ENCODE measurements at regions not wholly inside any gene's neighbourhood (a gene's known extent, or its start where the extent isn't known, plus 50 kb on each side); places are given as distances from the start of the nearest gene placed in this dataset.

GRCh38 chr17:70405492-70406220, 236.3 kb downstream of the KCNJ2 start:
- TF ChIP-seq, protein P1, sequence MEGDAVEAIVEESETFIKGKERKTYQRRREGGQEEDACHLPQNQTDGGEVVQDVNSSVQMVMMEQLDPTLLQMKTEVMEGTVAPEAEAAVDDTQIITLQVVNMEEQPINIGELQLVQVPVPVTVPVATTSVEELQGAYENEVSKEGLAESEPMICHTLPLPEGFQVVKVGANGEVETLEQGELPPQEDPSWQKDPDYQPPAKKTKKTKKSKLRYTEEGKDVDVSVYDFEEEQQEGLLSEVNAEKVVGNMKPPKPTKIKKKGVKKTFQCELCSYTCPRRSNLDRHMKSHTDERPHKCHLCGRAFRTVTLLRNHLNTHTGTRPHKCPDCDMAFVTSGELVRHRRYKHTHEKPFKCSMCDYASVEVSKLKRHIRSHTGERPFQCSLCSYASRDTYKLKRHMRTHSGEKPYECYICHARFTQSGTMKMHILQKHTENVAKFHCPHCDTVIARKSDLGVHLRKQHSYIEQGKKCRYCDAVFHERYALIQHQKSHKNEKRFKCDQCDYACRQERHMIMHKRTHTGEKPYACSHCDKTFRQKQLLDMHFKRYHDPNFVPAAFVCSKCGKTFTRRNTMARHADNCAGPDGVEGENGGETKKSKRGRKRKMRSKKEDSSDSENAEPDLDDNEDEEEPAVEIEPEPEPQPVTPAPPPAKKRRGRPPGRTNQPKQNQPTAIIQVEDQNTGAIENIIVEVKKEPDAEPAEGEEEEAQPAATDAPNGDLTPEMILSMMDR (IDR thresholded peaks at IDR 0.05; ENCODE audit: unreplicated experiment) = no peak

DNA sequence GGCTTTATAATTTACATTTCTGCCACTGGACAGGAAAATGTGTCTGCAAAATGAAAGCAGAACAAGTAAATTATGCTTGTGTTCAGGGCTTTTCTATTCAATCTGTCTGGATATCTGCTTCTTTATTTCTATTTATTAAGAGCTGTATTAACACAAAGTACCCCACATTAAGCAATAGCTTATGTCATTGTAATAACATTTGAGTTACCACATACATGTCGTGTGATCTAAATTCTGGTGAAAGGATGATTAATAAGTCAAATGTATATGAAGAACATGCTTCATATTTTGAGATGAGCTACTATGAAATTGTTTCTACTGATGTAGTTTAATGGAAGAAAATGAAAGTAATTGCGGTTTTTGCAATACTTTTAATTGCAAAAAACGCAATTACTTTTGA, 238.2 kb downstream of the KCNJ2 start:
- CTCF ChIA-PET = no interaction called here
- TF ChIP-seq, protein P1 (IDR thresholded peaks at IDR 0.05; ENCODE audit: unreplicated experiment) = no peak
- intact Hi-C loops (cut with micrococcal nuclease; ENCODE audit: unreplicated experiment) = no loop called here
- H3K9me3 Mint-ChIP-seq (ENCODE audit: low read depth, unreplicated experiment) = peaks cover 7% of the 10 kb centered on the region
- no peak overlapping the region for H3K27ac Mint-ChIP-seq (ENCODE audit: unreplicated experiment)
- H3K4me3 Mint-ChIP-seq (ENCODE audit: low read depth, unreplicated experiment) = no peak overlapping the region
- no peaks in the 10 kb centered on the region for H3K36me3 Mint-ChIP-seq (ENCODE audit: insufficient read depth, unreplicated experiment)
- no peak for DNase-seq
- H3K4me1 Mint-ChIP-seq (ENCODE audit: low read depth, unreplicated experiment) = no peaks in the 10 kb centered on the region
- H3K27me3 Mint-ChIP-seq (ENCODE audit: unreplicated experiment) = no peaks in the 10 kb centered on the region
- BruUV-seq (replicated peaks) = no TSS peak

More at GRCh38 chr17:70405492-70406220, 236.3 kb downstream of the KCNJ2 start:
- Mint-ChIP-seq H3K9me3 (ENCODE audit: low read depth, unreplicated experiment) (peaks cover 9% of the 10 kb centered on the region), H3K4me1 (ENCODE audit: low read depth, unreplicated experiment) (no peaks in the 10 kb centered on the region), H3K27me3 (ENCODE audit: unreplicated experiment) (no peaks in the 10 kb centered on the region), H3K36me3 (ENCODE audit: insufficient read depth, unreplicated experiment) (no peaks in the 10 kb centered on the region), H3K27ac (ENCODE audit: unreplicated experiment) (no peak overlapping the region), H3K4me3 (ENCODE audit: low read depth, unreplicated experiment) (no peak overlapping the region)
- no TSS peak for BruUV-seq (replicated peaks)
- CTCF ChIA-PET = interaction anchor here (0.8 kb wide), 1 partner anchor 541 kb away, joined by 3 read pairs; no protein-coding TSS in a partner anchor
- no peak for DNase-seq
- intact Hi-C loops (cut with micrococcal nuclease; ENCODE audit: unreplicated experiment) = no loop called here

DNA sequence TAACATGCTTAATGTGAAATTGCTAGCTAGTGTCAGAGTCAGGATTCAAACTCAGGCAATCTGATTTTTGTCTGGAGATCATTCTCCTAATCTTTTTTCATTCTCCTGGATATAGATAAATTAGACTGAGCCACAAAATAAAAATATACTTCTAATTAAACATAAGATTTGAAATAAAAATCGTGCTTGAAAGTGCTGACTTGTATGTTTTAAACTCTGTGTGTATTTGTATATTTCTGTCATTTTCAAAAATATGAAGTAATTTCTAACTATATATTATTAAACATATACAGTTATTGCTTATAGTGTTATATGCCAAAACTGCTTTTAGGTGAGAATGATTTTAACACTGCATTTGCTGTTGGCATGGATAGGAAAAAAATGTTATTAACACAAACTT, 239.4 kb downstream of the KCNJ2 start:
- no peaks in the 10 kb centered on the region for H3K27me3 Mint-ChIP-seq (ENCODE audit: unreplicated experiment)
- H3K4me3 Mint-ChIP-seq (ENCODE audit: low read depth, unreplicated experiment) = no peak overlapping the region
- H3K4me1 Mint-ChIP-seq (ENCODE audit: low read depth, unreplicated experiment) = no peaks in the 10 kb centered on the region
- TF ChIP-seq, protein P1 (IDR thresholded peaks at IDR 0.05; ENCODE audit: unreplicated experiment) = no peak
- no peaks in the 10 kb centered on the region for H3K36me3 Mint-ChIP-seq (ENCODE audit: insufficient read depth, unreplicated experiment)
- CTCF ChIA-PET = no interaction called here
- no peak for DNase-seq
- peaks cover 7% of the 10 kb centered on the region for H3K9me3 Mint-ChIP-seq (ENCODE audit: low read depth, unreplicated experiment)
- no TSS peak for BruUV-seq (replicated peaks)
- no peak overlapping the region for H3K27ac Mint-ChIP-seq (ENCODE audit: unreplicated experiment)
- intact Hi-C loops (cut with micrococcal nuclease; ENCODE audit: unreplicated experiment) = no loop called here

GRCh38 chr17:70414300-70414699, 245.0 kb downstream of the KCNJ2 start:
- Mint-ChIP-seq H3K9me3 (ENCODE audit: low read depth, unreplicated experiment) (no peaks in the 10 kb centered on the region), H3K36me3 (ENCODE audit: insufficient read depth, unreplicated experiment) (no peaks in the 10 kb centered on the region), H3K27me3 (ENCODE audit: unreplicated experiment) (no peaks in the 10 kb centered on the region), H3K4me1 (ENCODE audit: low read depth, unreplicated experiment) (no peaks in the 10 kb centered on the region), H3K4me3 (ENCODE audit: low read depth, unreplicated experiment) (no peak overlapping the region), H3K27ac (ENCODE audit: unreplicated experiment) (no peak overlapping the region)
- no peak for DNase-seq
- CTCF ChIA-PET = no interaction called here
- intact Hi-C loops (cut with micrococcal nuclease; ENCODE audit: unreplicated experiment) = no loop called here
- TF ChIP-seq, protein P1 (IDR thresholded peaks at IDR 0.05; ENCODE audit: unreplicated experiment) = no peak
- BruUV-seq (replicated peaks) = no TSS peak
